ENCODE measurements at regions not wholly inside any gene's neighbourhood (a gene's known extent, or its start where the extent isn't known, plus 50 kb on each side); places are given as distances from the start of the nearest gene placed in this dataset.

DNA sequence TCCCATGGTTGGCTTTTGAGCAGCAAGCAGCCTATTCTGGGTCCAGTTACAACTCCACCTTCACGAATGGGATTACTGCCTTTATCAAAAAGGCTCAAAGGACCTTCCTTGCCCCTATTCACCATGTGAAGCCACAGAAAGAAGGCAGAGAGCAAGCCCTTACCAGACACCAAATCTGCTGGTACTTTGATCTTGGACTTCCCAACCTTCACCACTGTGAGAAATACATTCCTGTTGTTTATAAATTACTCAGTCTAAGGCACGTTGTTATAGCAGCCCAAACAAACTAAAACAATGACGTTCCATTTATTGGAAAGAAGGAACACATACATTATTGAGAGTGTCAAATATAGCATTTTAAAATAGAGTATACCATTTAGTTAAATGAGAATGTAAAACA is 1557.9 kb downstream of the PLA2G4A start:
- H3K4me3 ChIP-seq (ENCODE audit: low read depth, low read length), result no peak overlapping the region
- no peak for DNase-seq (ENCODE audit: low read depth)
- in situ Hi-C loops (cut with HindIII; ENCODE audit: low sequenced_read_pairs), result no loop called here
- TF ChIP-seq, protein P1, sequence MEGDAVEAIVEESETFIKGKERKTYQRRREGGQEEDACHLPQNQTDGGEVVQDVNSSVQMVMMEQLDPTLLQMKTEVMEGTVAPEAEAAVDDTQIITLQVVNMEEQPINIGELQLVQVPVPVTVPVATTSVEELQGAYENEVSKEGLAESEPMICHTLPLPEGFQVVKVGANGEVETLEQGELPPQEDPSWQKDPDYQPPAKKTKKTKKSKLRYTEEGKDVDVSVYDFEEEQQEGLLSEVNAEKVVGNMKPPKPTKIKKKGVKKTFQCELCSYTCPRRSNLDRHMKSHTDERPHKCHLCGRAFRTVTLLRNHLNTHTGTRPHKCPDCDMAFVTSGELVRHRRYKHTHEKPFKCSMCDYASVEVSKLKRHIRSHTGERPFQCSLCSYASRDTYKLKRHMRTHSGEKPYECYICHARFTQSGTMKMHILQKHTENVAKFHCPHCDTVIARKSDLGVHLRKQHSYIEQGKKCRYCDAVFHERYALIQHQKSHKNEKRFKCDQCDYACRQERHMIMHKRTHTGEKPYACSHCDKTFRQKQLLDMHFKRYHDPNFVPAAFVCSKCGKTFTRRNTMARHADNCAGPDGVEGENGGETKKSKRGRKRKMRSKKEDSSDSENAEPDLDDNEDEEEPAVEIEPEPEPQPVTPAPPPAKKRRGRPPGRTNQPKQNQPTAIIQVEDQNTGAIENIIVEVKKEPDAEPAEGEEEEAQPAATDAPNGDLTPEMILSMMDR (IDR thresholded peaks at IDR 0.05; ENCODE audit: low read depth, low read length, missing control alignments), result no peak

GRCh38 chr1:188394677-188395076 is 1565.9 kb downstream of the PLA2G4A start:
- in situ Hi-C loops (cut with HindIII; ENCODE audit: low sequenced_read_pairs), result no loop called here

DNA sequence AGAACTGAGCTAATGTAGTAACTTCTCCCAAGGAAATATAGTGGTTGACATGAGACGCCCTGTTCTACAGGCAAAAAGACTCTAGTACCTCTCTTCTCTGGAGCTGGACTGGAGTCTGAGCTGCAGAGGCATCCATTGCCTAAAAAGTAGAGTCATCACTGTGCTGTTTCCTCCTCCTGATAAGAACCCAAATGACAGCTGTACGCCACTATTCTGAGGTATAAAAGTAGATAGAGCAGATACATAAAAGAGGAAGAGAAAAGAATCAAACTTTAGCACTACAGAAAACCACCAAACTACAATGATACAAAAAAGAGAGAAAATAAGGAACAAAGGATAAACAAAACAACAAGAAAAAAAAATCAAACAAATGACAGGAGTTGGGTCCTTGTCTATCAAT is 1568.8 kb downstream of the PLA2G4A start:
- TF ChIP-seq, protein P1 (IDR thresholded peaks at IDR 0.05; ENCODE audit: low read depth, low read length, missing control alignments), result no peak
- in situ Hi-C loops (cut with HindIII; ENCODE audit: low sequenced_read_pairs), result no loop called here
- no peak for DNase-seq (ENCODE audit: low read depth)
- no peak overlapping the region for H3K4me3 ChIP-seq (ENCODE audit: low read depth, low read length)

More at GRCh38 chr1:188394677-188395076, 1565.9 kb downstream of the PLA2G4A start:
- DNase-seq (ENCODE audit: low read depth), result no peak
- no peak overlapping the region for H3K4me3 ChIP-seq (ENCODE audit: low read depth, low read length)
- TF ChIP-seq, protein P1 (IDR thresholded peaks at IDR 0.05; ENCODE audit: low read depth, low read length, missing control alignments), result no peak

DNA sequence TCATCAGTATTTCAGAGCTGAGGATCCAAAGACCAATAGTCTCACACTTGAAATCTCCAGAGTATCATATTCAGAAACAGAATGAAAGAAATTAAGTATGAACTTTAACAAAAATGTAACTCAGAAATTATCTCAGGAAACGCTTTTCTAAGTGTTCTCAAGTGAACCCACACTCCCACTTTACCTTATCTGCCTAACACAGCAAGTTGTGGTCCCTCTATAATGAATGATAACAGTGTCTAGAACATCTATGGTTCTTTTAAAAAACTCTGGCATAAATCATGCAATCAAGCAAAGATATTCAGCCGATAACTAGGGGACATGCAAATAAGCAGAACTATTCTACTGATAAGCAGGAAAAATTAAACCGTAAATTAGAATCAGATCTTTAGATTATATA is 1574.2 kb downstream of the PLA2G4A start:
- no peak for DNase-seq (ENCODE audit: low read depth)
- in situ Hi-C loops (cut with HindIII; ENCODE audit: low sequenced_read_pairs), result no loop called here

DNA sequence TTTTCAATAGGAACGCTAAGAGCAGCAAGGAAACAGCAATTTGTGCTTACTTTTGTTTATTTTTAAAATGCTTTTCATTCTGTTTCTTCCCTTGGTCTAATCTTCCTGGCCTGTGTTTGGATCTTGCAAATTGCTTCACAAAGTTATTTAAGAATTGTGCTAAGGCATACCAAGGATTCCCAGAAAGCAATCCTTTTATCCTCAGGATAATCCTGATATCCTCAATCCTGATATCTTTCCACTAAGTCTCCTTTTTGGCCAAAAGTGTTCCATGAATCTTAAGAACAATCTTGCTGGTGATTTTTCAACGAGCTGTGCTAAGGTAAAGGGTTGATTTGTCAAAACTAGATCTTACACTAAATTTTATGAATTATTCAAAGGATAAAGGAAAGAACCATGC is 1577.9 kb downstream of the PLA2G4A start:
- no peak for DNase-seq (ENCODE audit: low read depth)
- no peak overlapping the region for H3K4me3 ChIP-seq (ENCODE audit: low read depth, low read length)
- in situ Hi-C loops (cut with HindIII; ENCODE audit: low sequenced_read_pairs), result no loop called here
- TF ChIP-seq, protein P1 (IDR thresholded peaks at IDR 0.05; ENCODE audit: low read depth, low read length, missing control alignments), result no peak

More for the DNA sequence above, 1574.2 kb downstream of the PLA2G4A start:
- no peak overlapping the region for H3K4me3 ChIP-seq (ENCODE audit: low read depth, low read length)
- TF ChIP-seq, protein P1 (IDR thresholded peaks at IDR 0.05; ENCODE audit: low read depth, low read length, missing control alignments), result no peak

DNA sequence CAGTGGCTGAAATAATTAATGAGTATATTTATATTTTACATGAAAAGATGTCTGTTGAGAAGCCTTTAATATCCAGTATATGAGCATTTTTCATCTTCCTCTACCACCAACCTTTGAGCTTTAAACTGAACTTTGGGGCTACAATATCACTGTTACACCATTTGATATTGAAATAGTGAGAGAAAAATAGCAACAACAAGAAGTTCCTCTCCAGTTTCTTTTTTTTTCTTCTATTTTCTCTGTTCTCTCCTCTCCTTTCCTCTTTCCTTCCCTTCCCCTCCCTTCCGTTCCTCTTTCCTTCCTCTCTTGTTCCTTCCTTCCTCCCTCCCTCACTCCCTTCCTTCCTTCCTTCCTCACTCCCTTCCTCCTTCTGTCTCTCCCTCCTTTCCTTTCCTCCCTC is 1591.4 kb downstream of the PLA2G4A start:
- in situ Hi-C loops (cut with HindIII; ENCODE audit: low sequenced_read_pairs), result no loop called here
- no peak for DNase-seq (ENCODE audit: low read depth)
- TF ChIP-seq, protein P1 (IDR thresholded peaks at IDR 0.05; ENCODE audit: low read depth, low read length, missing control alignments), result no peak

GRCh38 chr1:188423073-188423472 is 1594.3 kb downstream of the PLA2G4A start:
- in situ Hi-C loops (cut with HindIII; ENCODE audit: low sequenced_read_pairs), result no loop called here
- TF ChIP-seq, protein P1 (IDR thresholded peaks at IDR 0.05; ENCODE audit: low read depth, low read length, missing control alignments), result no peak
- H3K4me3 ChIP-seq (ENCODE audit: low read depth, low read length), result no peak overlapping the region
- no peak for DNase-seq (ENCODE audit: low read depth)

More for the DNA sequence above, 1591.4 kb downstream of the PLA2G4A start:
- no peak overlapping the region for H3K4me3 ChIP-seq (ENCODE audit: low read depth, low read length)
